ENCODE measurements at regions not wholly inside any gene's neighbourhood (a gene's known extent, or its start where the extent isn't known, plus 50 kb on each side); places are given as distances from the start of the nearest gene placed in this dataset.

- no peak for TF ChIP-seq CTCF (IDR thresholded peaks at IDR 0.05; ENCODE audit: low read depth, low read length)
- no peak for DNase-seq (ENCODE audit: low read depth in 1 of 2, low spot score in 1 of 2)
- no peaks in the 10 kb centered on the region for H3K4me1 ChIP-seq (ENCODE audit: low read depth)
- no peaks in the 10 kb centered on the region for H3K36me3 ChIP-seq
- no peak overlapping the region for H3K27ac ChIP-seq
- no peaks in the 10 kb centered on the region for H3K9me3 ChIP-seq (ENCODE audit: low read depth)
- no peak overlapping the region for H3K4me3 ChIP-seq
- no peaks in the 10 kb centered on the region for H3K27me3 ChIP-seq
Measured at GRCh38 chr3:196147116-196147515, 64.1 kb downstream of the ZDHHC19 start.

- no peaks in the 10 kb centered on the region for H3K4me1 ChIP-seq (ENCODE audit: low read depth)
- no peak overlapping the region for H3K27ac ChIP-seq
- no peaks in the 10 kb centered on the region for H3K9me3 ChIP-seq (ENCODE audit: low read depth)
- H3K4me3 ChIP-seq = no peak overlapping the region
- H3K27me3 ChIP-seq = no peaks in the 10 kb centered on the region
- no peak for DNase-seq (ENCODE audit: low read depth in 1 of 2, low spot score in 1 of 2)
- H3K36me3 ChIP-seq = no peaks in the 10 kb centered on the region
- TF ChIP-seq CTCF (IDR thresholded peaks at IDR 0.05; ENCODE audit: low read depth, low read length) = no peak
Measured at GRCh38 chr3:196145468-196146262, 63.8 kb upstream of the TFRC start.

- DNase-seq (ENCODE audit: low read depth in 1 of 2, low spot score in 1 of 2) = peak in 1 of 2 donors; percentile 65
- no peak overlapping the region for H3K4me3 ChIP-seq
- no peak for TF ChIP-seq CTCF (IDR thresholded peaks at IDR 0.05; ENCODE audit: low read depth, low read length)
- no peaks in the 10 kb centered on the region for H3K9me3 ChIP-seq (ENCODE audit: low read depth)
- H3K27me3 ChIP-seq = no peaks in the 10 kb centered on the region
- no peaks in the 10 kb centered on the region for H3K36me3 ChIP-seq
- H3K4me1 ChIP-seq (ENCODE audit: low read depth) = no peaks in the 10 kb centered on the region
- H3K27ac ChIP-seq = no peak overlapping the region
Measured at GRCh38 chr3:196144383-196145105, 62.7 kb upstream of the TFRC start.

GRCh38 chr3:196143708-196144382 is 62.0 kb upstream of the TFRC start:
- no peak for TF ChIP-seq CTCF (IDR thresholded peaks at IDR 0.05; ENCODE audit: low read depth, low read length)
- DNase-seq (ENCODE audit: low read depth in 1 of 2, low spot score in 1 of 2) = no peak
- no peaks in the 10 kb centered on the region for H3K27me3 ChIP-seq
- H3K27ac ChIP-seq = no peak overlapping the region
- no peak overlapping the region for H3K4me3 ChIP-seq
- no peaks in the 10 kb centered on the region for H3K9me3 ChIP-seq (ENCODE audit: low read depth)
- no peaks in the 10 kb centered on the region for H3K4me1 ChIP-seq (ENCODE audit: low read depth)
- H3K36me3 ChIP-seq = no peaks in the 10 kb centered on the region

- H3K4me3 ChIP-seq = no peak overlapping the region
- no peaks in the 10 kb centered on the region for H3K36me3 ChIP-seq
- H3K27ac ChIP-seq = no peak overlapping the region
- no peaks in the 10 kb centered on the region for H3K27me3 ChIP-seq
- no peaks in the 10 kb centered on the region for H3K9me3 ChIP-seq (ENCODE audit: low read depth)
- no peak for DNase-seq (ENCODE audit: low read depth in 1 of 2, low spot score in 1 of 2)
- TF ChIP-seq CTCF (IDR thresholded peaks at IDR 0.05; ENCODE audit: low read depth, low read length) = no peak
- H3K4me1 ChIP-seq (ENCODE audit: low read depth) = no peaks in the 10 kb centered on the region
Measured at GRCh38 chr3:196142202-196142956, 60.5 kb upstream of the TFRC start.
